Heart left ventricle (tissue), 13 donors: ENCODE measurements at regions not wholly inside any gene's neighbourhood (a gene's known extent, or its start where the extent isn't known, plus 50 kb on each side); places are given as distances from the start of the nearest gene placed in this dataset.

Source experiments
- POLR2A ChIP-seq, 2 donors: fragments of 450-650 bp; IDR thresholded peaks; one replicate each; pipeline ENCODE4 v1.6.1; 2017; ENCODE audit warnings: antibody characterized with exemption in 2 of 2, mild to moderate bottlenecking in 2 of 2, moderate library complexity in 2 of 2
- TF ChIP-seq, protein P1 (sequence below), 12 donors: fragments of 200-600 bp; sonication (generic) in 4 of 12; IDR thresholded peaks; one replicate each; pipeline versions ENCODE4 v1.5.0 to v1.8.0; 2018 to 2022; ENCODE audit warnings: antibody characterized with exemption in 12 of 12, mild to moderate bottlenecking in 5 of 12
- donor health status: ischemic (EF 13 %, LVEDD 7.1; RV severe dilation, severe dysfunction).
- donor health status: DM: no; HTN: yes; CAD: no.
- donor health status: DM: no; HTN: no; CAD: no.
- donor health status: ischemic (EF 25% LVEDD 6.9; RV normal size, moderate dysfunction).
- donor health status: ischemic (EF 25% LVEDD 5.7; RV mildly dilated, moderate dysfunction).
- donor health status: ischemic (EF 35%, LVEDD 5.7; RV mildly dilated, moderate dysfunction).
- donor health status: nonischemic (EF 11% LVEDD 7.7; RV severe dilation, severe dysfunction).
- donor health status: DM: yes; HTN: yes; CAD: no.
- donor health status: PGD.
- donor health status: ischemic (EF 29% LVEDD 5.4; RV normal size, mild dysfunction).
- donor health status: nonischemic (EF 23%, LVEDD 6.1; RV moderate dilation, normal function).

DNA sequence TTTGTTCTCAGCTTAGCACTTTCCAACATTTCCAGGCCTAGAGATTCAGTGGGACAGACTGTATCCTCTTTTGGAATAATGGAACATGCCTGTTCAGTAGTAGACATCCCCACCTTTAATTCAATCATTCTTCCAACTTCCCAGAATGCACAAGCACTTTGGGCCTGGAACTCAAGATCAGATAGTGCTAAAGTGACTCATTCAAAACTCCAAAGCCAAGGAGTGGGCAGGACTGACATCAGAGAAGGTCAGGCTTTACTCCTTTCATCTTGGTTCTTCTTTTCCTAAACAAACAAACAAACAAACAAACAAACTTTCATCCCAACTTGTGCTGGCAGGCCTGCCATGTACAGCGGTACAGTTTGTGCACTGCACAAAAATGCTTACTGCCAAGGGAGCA, 172.0 kb downstream of the AXIN2 start:
- no peak for TF ChIP-seq POLR2A (IDR thresholded peaks at IDR 0.05)
- TF ChIP-seq, protein P1, sequence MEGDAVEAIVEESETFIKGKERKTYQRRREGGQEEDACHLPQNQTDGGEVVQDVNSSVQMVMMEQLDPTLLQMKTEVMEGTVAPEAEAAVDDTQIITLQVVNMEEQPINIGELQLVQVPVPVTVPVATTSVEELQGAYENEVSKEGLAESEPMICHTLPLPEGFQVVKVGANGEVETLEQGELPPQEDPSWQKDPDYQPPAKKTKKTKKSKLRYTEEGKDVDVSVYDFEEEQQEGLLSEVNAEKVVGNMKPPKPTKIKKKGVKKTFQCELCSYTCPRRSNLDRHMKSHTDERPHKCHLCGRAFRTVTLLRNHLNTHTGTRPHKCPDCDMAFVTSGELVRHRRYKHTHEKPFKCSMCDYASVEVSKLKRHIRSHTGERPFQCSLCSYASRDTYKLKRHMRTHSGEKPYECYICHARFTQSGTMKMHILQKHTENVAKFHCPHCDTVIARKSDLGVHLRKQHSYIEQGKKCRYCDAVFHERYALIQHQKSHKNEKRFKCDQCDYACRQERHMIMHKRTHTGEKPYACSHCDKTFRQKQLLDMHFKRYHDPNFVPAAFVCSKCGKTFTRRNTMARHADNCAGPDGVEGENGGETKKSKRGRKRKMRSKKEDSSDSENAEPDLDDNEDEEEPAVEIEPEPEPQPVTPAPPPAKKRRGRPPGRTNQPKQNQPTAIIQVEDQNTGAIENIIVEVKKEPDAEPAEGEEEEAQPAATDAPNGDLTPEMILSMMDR (IDR thresholded peaks at IDR 0.05), result no peak
